Inflammatory macrophage (primary cell): ENCODE measurements at regions not wholly inside any gene's neighbourhood (a gene's known extent, or its start where the extent isn't known, plus 50 kb on each side); places are given as distances from the start of the nearest gene placed in this dataset.

Experiments used
- DNase-seq, 2 donors: peaks; one replicate each; pipeline ENCODE4 v3.0.0-alpha.2; 2020 to 2022

DNA sequence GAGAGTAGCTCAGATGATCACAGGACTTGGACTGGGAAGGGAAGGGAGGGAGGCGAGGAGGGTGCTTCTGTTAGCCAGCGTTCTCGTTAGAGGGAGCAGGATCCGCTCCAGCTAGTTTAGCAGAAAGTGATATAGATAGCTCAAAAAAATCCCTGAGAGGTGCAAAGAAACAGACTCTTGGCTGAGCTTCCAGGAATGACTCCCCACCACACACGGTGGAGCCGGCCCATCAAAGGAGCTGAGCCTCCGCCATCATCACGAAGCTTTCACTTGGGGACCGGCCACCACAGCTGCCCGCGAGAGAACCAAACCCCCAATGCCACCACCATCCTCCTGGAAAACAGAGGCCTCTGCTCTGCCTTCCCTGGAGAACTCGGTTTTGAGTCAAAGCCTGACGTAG, 124.6 kb upstream of the BCL2L14 start:
- DNase-seq, result no peak

DNA sequence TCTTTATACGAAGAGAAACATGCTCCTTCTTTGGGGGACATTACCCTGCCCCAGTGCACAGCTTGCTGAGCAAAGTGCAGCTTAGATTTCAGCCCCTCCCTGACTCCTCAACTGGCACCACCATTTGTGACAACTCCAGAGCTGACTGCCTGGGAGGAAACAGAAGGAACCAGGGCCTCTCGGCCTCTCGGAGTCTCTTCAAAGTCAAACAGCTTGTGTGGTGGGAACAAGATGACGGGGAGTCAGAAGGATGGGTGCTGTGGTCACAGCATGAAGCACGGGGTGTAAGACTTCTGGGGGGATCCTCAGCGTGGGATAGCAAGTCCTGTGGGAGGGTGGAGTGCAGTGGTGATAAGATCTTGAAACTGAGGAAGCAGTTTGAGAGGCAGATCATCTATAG, 123.5 kb upstream of the BCL2L14 start:
- no peak for DNase-seq

DNA sequence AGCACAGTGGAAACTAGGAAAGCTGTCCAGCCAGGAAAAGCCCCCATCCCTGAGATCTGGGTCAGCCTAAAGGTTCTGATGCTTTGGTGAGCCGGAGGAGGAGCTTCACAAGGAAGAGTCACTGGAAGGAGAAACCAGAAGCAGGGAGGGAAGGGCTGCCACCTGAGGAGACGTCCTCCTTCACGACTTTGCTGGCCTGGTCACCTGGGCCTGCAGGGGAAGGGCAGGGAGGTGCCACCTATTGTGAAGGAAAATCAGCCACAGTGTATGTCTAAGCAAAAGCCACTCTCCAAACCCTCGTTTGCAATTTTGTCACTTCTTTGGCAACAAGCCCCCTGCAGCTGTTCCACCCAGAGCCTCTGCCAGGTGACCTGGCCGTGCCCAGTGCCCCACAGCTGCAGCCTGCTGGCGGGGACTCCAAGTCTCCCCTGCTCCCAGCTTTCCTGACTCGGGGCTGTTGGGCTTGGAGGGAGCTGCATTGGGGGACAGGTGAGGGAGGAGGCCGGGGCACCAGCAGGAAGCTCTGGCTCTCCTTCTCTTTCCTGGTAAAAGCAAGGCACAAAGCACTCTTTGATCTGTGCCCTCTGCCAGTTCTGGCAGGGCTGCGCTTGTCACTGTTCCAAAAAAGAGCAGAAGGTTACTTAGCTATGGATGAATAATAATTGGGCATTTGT, 120.9 kb upstream of the BCL2L14 start:
- no peak for DNase-seq

DNA sequence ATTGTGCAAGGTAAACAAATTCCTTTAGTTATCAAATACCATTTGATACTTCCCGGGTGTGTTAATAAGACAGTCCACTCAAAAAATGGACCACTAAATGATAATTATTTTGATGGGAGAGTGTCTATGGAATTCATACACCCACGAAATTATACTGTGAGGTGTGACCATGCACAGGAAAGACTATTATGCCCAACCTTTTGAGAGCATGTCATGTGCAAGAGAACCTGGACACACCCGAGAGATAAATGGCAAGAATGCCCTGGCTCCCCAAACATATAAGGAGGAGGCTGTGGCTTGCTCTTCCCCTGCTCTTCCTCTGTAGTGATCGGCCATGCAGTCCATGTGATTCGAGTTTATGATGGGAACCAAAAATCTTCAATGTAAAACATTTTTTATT, 119.5 kb upstream of the BCL2L14 start:
- DNase-seq, result no peak

DNA sequence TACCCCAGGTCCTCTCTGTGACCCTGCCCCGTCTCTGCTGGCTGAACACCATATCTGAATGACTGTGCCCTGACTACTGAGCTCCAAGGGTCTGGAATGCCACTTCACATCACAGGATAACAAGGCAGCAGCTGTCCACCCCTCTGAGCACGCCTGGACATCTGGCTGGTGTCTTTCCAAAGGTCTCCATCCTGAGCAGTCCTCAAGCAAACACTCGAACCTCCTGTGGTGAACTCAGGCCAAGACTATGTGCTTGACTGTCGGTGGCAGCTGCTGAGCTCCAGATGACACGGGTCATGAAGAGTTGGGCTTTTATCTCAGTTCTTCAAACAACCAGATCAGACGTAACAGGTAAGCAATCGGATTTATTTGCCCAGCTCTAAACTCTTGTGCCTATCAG, 117.2 kb upstream of the BCL2L14 start:
- DNase-seq, result no peak

DNA sequence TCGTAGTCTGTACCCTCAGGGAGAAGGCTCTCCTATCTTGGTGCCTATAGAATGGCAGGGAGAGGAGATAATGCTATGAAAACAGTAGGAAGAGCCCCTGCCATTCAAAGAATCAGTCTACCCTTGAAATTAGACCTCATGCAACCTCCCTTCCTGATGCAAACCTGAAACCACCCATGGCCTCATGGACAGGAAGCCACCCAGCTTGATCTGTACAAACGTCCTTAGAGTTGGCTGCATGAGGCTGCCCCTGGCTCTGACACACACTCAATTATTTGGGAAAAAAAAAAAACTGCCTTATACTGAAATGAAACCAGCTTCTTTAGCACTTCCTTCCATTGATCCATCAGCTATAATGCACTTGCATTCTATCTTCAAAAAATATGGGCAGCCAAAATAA, 116.6 kb upstream of the BCL2L14 start:
- DNase-seq, result no peak

DNA sequence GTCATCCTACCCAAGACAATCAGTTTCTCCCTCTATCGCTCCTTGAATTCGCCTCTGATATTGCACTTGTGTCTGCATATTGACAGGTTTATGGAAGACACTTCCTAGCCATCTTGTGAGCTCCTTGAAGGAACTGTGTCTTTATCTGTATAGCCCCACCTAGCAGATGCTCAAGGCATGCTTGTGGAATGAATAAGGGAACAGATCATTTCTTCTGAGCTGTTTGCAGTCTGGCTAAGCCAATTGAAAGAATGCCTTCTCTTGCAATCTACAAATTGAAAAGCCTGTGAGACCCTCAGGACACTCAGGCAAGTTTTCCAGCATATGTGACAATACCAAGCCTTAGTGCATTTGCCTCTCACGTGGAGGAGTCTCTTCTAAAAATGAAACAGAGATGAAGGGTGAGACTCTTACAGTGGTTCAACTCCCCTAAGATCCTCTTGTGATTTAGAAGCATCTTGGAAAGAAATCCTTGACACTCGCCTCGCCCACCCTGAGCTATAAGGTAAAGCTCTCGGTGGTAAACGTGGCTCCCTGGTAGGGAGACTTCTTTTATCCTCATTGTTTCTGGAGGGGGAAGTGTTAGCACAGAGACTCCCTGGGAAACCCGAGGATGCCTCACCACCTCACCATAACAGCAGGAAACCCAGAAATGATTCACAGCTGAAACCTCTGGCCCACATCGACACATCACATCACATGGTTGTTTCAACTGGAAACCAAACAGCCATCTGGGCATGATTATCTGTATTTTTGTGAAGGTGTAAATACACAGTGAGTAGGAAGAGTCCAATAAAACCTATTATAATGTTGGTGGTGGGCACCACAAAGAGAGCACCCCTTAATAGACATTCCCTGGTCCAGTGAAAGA, 112.3 kb upstream of the BCL2L14 start:
- peak; percentile 54 to 78 for DNase-seq

DNA sequence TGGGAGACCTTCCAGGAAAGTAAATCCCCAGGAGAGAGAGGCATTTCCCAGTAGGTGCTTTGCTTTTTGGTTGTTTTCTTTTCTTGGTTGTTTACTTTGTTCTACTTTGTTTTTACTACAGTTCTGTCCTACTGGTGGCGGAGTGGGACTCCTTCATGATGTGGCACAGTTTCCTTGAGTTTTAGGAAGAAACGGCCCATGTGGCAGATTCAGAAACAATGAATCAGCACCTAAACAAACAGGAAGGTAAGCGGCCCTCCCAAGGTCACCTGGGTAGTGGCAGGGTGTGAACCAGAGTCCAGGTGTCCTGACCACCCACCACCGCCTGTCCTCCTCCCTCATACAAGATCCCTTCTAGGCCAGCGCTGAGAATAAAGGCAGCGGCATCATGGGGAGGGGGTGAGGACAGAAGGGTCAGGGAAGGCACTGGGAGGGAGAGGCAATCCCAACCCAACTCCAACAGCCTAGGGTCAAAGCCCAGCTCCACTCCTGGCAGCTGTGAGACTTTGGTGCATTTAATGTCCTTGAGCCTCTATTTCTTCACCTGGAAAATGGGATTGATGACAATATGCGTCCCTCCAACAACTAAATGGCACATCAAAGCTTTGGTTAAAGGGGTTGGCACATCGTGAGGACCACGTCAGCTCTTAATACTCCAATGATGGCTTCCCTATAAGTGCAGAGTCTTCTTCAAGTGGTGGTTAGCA, 111.5 kb upstream of the BCL2L14 start:
- no peak for DNase-seq

DNA sequence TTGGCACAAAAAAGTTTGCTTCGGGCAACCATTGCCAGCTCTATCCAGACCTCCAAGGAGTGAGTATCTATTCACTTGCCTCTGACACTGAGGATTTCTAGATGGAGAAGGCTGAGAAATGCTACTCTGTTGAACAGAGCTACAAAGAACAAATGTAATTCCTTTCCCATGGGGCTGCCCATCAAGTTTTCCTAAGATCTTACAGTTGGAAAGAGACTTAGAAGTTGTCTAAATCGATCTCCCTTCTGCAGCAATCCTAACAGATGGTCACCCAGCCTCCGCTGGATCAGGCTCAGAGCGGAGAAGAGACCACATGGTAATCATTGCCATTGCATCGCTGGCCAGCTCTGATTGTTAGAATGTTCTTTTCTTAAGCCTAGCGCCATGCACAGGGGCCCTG, 110.1 kb upstream of the BCL2L14 start:
- DNase-seq, result no peak

DNA sequence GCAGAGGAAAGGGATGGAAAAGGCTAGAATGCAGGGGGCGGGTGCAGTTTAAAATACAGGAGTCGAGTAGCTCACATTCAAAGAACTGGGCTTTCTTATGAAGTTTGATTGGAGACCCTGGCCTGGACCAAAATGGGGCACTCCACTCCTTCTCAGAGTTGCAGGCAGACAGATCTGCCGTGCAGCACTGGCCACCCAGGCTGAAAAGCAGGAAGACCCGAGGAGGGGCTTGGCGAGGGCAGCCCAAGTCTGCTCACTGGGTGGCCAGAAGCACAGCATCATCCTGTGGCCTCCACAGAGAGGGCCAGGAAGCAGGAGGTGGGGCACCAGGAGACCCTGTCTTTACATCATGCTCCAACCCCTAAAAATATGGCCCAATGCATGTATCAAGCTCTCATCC, 109.1 kb upstream of the BCL2L14 start:
- no peak for DNase-seq

DNA sequence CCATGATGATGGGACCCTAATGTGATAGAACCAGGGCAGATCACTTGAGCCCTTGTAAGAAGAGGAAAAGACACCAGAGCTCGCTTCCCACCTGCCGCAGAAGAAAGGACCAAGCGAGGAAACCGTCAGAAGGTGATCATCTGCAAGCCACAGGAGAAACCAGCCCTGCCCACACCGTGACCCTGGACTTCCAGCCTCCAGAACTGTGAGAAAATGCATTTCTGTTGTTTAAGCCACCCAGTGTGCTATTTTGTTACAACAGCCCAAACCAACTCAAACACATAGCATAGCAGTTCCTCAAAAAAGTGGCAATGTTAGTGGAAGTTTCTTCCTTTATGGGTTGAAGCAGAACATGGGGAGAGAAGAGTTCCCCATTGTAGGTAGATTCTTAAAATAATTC, 107.9 kb upstream of the BCL2L14 start:
- DNase-seq, result peak; percentile 73 to 74

DNA sequence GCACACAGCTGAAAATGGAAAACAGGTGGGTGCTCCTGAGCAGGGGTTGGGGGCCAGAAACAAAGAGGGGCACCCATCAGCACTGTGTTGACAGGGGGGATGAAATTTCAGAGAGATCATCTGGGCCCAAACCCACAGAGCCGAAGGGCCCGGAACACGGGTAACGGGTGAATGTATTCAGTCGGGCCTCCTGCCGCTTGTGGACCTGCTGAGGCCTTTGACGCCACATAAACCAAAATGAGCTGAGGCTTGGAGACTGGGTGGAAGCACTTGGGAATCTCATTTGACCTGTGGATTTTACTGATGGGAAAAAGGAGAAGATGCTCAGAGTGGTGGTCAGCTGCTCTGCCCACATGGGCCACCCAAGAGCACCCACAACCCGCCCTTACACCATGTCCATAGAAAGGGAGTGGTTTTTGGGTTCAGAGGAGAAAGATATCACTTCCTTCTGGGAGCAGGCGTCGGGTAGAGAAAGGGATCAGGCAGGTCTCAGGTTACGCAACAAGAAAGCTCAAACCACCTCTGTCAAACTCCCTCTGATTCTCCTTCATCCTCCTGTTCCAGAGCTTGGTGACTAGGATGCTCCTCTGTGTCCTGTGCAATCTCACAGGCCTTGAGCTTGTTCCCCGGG, 106.8 kb upstream of the BCL2L14 start:
- DNase-seq, result no peak

DNA sequence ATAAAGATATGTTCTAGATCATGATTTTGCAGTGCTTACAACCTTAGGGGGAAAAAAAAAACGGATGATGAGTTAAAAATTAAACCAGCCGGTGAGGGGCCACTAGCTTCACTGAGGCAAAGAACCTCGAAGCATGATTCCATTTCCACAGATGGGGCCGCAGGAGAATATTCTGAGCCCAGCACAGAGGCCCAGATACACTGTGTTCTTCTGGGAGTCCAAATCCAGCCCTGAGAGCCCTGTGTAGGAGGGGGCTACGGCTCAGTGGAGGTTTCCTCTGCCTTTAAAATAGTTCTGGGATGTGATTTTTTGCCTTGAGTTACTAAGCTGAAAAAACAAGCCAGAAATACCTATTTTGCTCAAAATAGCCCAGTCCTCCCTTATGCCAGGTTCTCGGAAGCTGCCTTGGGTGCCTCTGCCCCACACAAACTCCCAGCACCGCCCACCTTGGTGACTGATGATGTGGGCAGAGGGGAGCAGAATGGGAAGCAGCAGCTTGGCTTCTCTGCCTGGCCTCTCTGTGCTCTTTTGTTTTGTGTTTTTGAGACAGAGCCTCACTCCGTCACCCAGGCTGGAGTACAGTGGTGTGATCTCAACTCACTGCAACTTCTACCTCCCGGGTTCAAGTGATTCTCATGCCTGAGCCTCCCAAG, 105.4 kb upstream of the BCL2L14 start:
- peak in 1 of 2 donors; percentile 36 for DNase-seq

DNA sequence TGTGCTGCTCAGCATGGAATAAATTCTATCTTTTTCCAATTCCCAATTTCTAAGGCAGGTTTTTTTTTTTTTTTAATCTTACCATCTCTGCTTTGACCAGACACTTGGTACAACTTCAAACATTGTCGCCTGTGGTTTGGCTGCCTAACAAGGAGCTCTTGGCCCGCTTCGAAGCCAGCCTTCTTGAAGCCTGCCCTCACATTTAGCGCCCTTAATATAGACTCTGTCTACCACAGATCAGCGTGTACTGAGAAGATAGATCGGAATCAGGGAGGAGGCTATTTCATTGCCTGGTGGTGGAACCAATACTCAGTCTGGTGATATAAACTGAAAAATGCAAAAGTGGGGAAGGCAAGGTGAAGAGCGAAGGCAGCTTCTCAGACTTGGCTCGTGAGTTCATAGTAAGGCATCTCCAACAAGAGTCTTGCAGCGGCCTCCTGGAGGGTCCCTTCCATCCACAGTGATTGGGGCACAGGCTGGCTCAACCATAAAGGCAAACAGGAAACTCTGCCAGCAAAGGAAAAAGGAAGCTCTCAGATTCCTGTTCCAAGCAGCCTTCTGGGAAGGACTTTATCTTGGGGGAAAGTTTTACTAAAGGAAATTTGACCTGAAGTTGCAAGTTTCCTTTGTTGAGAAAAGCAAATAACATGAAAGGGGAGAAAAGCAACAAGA, 103.2 kb upstream of the BCL2L14 start:
- no peak for DNase-seq

DNA sequence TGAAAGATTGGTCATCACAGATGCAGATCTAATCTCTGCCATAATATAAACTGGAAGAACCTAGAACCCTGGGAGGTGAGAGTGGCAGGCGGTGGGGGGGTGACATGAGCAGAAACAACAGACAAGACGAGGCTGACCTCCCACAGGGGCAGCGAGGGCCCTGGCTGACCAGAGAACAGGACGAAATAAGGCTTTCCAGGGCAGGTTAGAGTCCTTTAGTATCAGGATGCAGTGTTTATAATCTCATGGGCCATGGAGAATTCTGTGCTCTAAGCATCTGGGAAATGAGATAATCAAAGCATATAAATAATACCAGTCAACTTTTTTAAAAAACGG, 102.7 kb upstream of the BCL2L14 start:
- DNase-seq, result no peak

DNA sequence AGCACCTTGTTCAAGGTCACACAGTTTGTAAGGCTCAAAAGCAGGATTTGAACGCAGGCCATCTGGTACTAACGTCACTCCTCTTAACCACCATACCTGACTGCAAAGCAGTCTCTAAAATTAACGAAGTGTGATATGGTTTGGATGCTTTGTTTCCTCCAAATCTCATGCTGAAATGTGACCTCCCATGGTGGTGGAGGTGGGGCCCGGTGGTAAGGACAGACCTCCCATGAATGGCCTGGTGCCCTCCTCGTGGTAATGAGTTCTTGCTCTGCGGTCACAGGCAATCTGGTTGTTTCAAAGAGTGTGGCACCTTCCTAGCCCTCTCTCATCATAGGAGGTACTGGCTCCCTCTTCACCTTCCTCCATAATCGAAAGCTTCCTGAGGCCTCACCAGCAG, 102.2 kb upstream of the BCL2L14 start:
- no peak for DNase-seq

DNA sequence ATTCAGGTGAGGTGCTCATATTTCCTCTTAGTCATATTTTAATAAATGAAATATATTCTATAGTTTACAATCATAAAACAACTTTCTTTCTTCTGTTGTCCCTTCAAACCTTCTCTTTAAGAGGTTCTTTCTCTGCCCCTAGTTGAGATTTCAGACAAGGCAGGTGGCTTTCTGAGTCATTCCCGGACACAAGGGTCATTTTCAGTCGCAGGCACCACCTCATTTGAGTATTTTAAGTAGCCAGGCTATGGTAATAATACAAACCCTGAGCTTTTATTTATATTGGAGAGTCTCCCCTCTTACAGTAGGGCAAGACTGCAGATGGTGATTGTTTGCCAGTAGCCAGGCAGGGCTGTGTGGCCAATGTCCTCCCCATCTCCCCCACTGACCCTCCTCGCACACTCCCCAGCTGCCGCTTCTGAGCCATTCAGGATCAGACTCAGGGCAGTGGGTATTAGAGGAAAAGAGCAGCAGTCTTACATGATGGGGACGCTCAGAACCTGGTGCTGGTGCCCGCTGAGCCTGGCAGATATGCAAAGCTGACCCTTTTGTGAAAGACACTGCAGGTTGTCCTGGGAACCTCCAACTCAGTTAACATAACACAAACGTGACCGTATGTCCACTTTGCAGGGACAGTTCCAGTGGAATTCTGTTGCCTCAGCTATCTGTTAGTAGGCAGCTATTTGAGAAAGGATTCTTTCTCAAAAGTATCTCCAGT, 101.1 kb upstream of the BCL2L14 start:
- DNase-seq, result no peak

DNA sequence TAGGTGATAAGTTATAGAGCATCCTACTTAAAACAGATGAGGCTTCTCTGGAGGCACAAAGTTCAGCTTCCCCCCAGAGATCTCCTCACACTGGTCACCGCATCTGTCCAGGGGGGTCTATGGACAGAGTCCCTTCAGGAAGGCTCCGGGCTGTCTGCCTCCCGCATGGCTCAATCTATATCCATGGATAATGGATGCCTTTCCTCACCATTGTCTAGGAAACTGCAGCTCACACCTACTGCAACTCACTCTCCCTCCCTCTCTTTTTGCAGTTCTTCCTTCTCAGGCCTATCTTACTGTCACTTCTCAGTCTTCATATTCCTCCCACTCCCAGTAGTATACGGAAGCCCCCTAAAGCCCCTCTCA, 100.6 kb upstream of the BCL2L14 start:
- DNase-seq, result no peak

DNA sequence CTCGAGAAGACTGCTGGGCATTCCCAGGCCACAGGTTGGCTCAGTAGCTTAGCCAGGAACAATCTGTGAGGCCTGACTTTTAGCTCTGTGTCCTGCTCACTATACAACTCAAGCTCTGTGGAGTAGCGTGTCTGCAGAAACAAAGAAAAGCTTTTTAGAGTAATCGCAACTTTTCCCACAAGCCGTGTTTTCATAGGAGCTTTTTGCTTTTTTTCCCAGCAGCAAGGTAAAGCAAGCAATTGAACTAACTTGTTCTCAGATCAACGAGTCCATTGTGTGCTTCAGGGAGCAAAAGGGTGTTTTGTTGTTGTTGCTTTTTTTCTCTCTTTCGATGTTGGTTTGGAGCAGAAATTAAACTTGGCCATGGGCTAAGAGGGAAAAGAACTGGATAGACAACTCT, 97.3 kb upstream of the BCL2L14 start:
- DNase-seq, result no peak

DNA sequence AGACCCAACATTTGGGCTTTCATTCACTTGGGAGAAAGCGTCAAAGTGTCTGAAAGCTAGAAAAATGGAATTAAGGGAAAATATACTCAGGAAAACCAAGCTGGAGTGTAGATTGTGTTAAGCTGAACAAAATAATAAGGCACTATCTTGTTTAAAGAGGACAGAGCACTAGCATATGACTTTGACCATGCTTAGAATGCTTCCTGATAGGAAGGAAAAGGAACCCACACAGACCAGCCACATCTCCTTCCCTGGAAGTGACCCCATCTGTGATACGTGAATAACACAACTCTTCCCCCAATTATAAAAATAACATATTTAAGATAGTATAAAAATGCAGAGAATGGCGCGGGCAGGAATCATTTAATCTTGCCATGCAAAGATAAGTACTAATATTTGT, 94.7 kb upstream of the BCL2L14 start:
- no peak for DNase-seq

DNA sequence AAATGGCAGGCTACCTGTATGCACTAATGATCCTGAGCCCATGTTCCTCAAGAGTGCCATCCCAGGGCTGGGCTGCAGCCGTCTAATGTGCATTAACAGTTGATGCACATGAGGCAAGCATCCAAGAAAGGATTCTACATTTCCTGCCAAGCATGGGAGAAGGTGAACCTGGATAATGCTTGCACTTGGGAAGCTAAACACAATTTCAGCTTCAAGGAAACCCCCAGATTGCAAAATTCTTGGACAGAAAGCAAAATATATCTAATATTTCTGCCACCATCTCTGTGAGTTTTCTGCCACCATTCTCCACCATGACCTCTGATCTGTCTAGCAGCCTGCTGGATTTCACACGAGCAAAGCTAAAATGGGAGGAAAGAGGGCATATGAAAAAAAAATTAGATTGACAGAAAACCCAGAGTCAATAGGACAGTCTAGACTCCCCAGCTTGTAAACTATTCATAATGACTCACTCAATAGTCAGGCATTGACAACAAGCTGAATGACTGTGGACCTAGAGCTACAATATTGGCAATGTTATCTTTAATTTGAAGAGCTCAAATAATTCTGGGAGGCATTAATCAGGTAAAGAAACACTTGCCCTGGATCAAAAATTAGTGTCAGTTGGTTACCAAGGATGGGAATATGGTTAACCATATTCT, 91.9 kb upstream of the BCL2L14 start:
- no peak for DNase-seq
